K562 (cell line): ENCODE measurements at regions not wholly inside any gene's neighbourhood (a gene's known extent, or its start where the extent isn't known, plus 50 kb on each side); places are given as distances from the start of the nearest gene placed in this dataset.

ENCODE experiments used
- ATAC-seq: fragments of 200-7000 bp; cut with Tn5 transposase; 3 replicates; pipeline ENCODE4 v1.9.1; 2020; ENCODE audit warnings: moderate library complexity
- BruUV-seq: library from RNA; stranded (reverse); fragments of 400-500 nt; replicated peaks from 2 replicates; lab custom pipeline; 2021; lab: Mats Ljungman, UMichigan
- CTCF ChIA-PET: fragments of 300-600 bp; formaldehyde crosslinking; extraction: SDS; loops from one replicate; lab custom pipeline; 2021; ENCODE audit warnings: low intra/inter-chr PET ratio; lab: Yijun Ruan, JAX
- POLR2A ChIA-PET: fragments of 300-600, 350-650 bp; sonication (Branson Sonifier 250); formaldehyde crosslinking; extraction: SDS; loops from one replicate; lab custom pipeline; 2021; ENCODE audit warnings: antibody characterized with exemption, inconsistent platforms; lab: Yijun Ruan, JAX
- DNase-seq, 4 experiments: peaks; one replicate each; pipeline versions ENCODE4 v3.0.0 to v3.0.0-alpha.2; 2011 to 2018; ENCODE audit warnings: low spot score in 3 of 4, mixed read lengths in 3 of 4; ENCODE audit errors: extremely low read depth in 1 of 4
- FAIRE-seq: peaks from 2 replicates; lab custom pipeline; 2011; peaks lifted over from hg19 to GRCh38; lab: Jason Lieb, UNC
- H2AFZ ChIP-seq: 2 replicates; pipeline ENCODE4 v1.6.0; 2011; ENCODE audit warnings: low read depth, low read length, control low read depth, inconsistent platforms
- H3K27ac ChIP-seq: fragments of 200-600 bp; 3 replicates; pipeline ENCODE4 v1.8.0; 2011; ENCODE audit warnings: low read depth, mild to moderate bottlenecking, control low read depth, inconsistent platforms, low read length, moderate library complexity, mixed read lengths; ENCODE audit errors: extremely low read depth
- H3K27me3 ChIP-seq, 2 experiments: fragments of 300-600 bp in 1 of 2; 2 replicates in 1 of 2; 3 replicates in 1 of 2; pipeline versions ENCODE4 v1.6.0 to v1.8.0; 2011; ENCODE audit warnings: inconsistent platforms in 2 of 2, low read length in 2 of 2, mild to moderate bottlenecking in 1 of 2, mixed read lengths in 1 of 2, moderate library complexity in 1 of 2; ENCODE audit not compliant: control insufficient read depth in 2 of 2, insufficient read depth in 2 of 2
- H3K36me3 ChIP-seq: fragments of 300-600 bp; 3 replicates; pipeline ENCODE4 v1.8.0; 2011; ENCODE audit warnings: mild to moderate bottlenecking, low read length, inconsistent platforms; ENCODE audit not compliant: control insufficient read depth, insufficient read depth
- H3K4me1 ChIP-seq, 2 experiments: fragments of 200-600 bp in 1 of 2; replicated peaks in 1 of 2; 2 replicates in 1 of 2; 3 replicates in 1 of 2; pipeline versions ENCODE4 v1.5.1 to v1.8.0; 2011; ENCODE audit warnings: inconsistent platforms in 2 of 2, low read length in 2 of 2, mild to moderate bottlenecking in 1 of 2, mixed read lengths in 1 of 2, moderate library complexity in 1 of 2; ENCODE audit not compliant: control insufficient read depth in 2 of 2, insufficient read depth in 2 of 2
- H3K4me2 ChIP-seq: 2 replicates; pipeline ENCODE4 v1.6.1; 2011; ENCODE audit warnings: low read length, control low read depth, inconsistent platforms, mixed read lengths; ENCODE audit not compliant: insufficient read depth
- H3K4me3 ChIP-seq: fragments of 200-600 bp; sonication (generic), shearing (Covaris generic); 2 replicates; pipeline ENCODE4 v1.5.1; 2016; ENCODE audit warnings: control low read depth, inconsistent platforms
- H3K79me2 ChIP-seq: fragments of 200-600 bp; 3 replicates; pipeline ENCODE4 v1.8.0; 2011; ENCODE audit warnings: low read length, inconsistent platforms; ENCODE audit not compliant: control insufficient read depth, insufficient read depth
- H3K9ac ChIP-seq, 2 experiments: 2 replicates each; pipeline versions ENCODE4 v1.6.0 to v1.6.1; 2011; ENCODE audit warnings: low read depth in 2 of 2, low read length in 2 of 2, control low read depth in 1 of 2, inconsistent platforms in 1 of 2, mild to moderate bottlenecking in 1 of 2, mixed read lengths in 1 of 2; ENCODE audit not compliant: insufficient read depth in 1 of 2
- H3K9me1 ChIP-seq: one replicate; pipeline ENCODE4 v1.6.0; 2011; ENCODE audit warnings: inconsistent platforms, mild to moderate bottlenecking, low read length, moderate library complexity; ENCODE audit not compliant: control insufficient read depth, insufficient read depth
- H3K9me3 ChIP-seq: replicated peaks from 2 replicates; pipeline ENCODE4 v1.5.1; 2011; ENCODE audit warnings: low read depth, low read length, inconsistent platforms; ENCODE audit not compliant: control insufficient read depth, insufficient read depth
- H4K20me1 ChIP-seq: replicated peaks from 2 replicates; pipeline ENCODE4 v1.6.1; 2011; ENCODE audit warnings: low read length, inconsistent platforms, mixed read lengths; ENCODE audit not compliant: control insufficient read depth, insufficient read depth
- CC2D1A ChIP-seq: fragments of 450-650 bp; IDR thresholded peaks from 2 replicates; pipeline ENCODE4 v1.6.1; 2017; ENCODE audit warnings: mild to moderate bottlenecking
- DEAF1 ChIP-seq: fragments of 450-650 bp; formaldehyde crosslinking; IDR thresholded peaks from 2 replicates; pipeline ENCODE4 v1.4.0; 2020; ENCODE audit warnings: mild to moderate bottlenecking, moderate library complexity
- ETS1 ChIP-seq: conservative IDR thresholded peaks from 2 replicates; pipeline ENCODE4 v1.6.1; 2011; ENCODE audit warnings: low read depth, mild to moderate bottlenecking, low read length; ENCODE audit not compliant: control insufficient read depth
- HNRNPUL1 ChIP-seq: fragments of 200-400 bp; formaldehyde crosslinking; IDR thresholded peaks from 2 replicates; pipeline ENCODE4 v1.6.1; 2017; ENCODE audit warnings: low read length
- NR1H2 ChIP-seq: sonication (generic); formaldehyde crosslinking; IDR thresholded peaks from 2 replicates; pipeline ENCODE4 v1.4.0; 2020; ENCODE audit warnings: mild to moderate bottlenecking, missing genetic modification reagents
- REST ChIP-seq, 2 experiments: fragments of 450-650 bp; formaldehyde crosslinking in 1 of 2; IDR thresholded peaks; 2 replicates each; pipeline versions ENCODE4 v1.4.0 to v1.6.1; 2014 to 2020; ENCODE audit warnings: mild to moderate bottlenecking in 2 of 2, borderline replicate concordance in 1 of 2, low read depth in 1 of 2
- XRCC5 ChIP-seq: fragments of 200-400 bp; formaldehyde crosslinking; IDR thresholded peaks from 2 replicates; pipeline ENCODE4 v1.6.1; 2017; ENCODE audit warnings: low read depth, mild to moderate bottlenecking, low read length
- ZEB2 ChIP-seq: fragments of 450-650 bp; IDR thresholded peaks from 2 replicates; pipeline ENCODE4 v1.6.1; 2016
- ZSCAN29 ChIP-seq: fragments of 450-650 bp; IDR thresholded peaks from 2 replicates; pipeline ENCODE4 v1.6.1; 2017
- WGBS: fragments of 100-300 bp; shearing (Covaris generic); methylation state at CpG from one replicate; pipeline ENCODE4 v1.1.6; 2016; ENCODE audit warnings: low coverage, mixed read lengths; ENCODE audit not compliant: insufficient coverage; ENCODE audit errors: missing lambda C conversion rate; 5-methylcytosine and 5-hydroxymethylcytosine counted together
- in situ Hi-C: fragments of 300-500 bp; cut with MboI; formaldehyde crosslinking; loops from 4 replicates; pipeline ENCODE4 v1.15.0; 2018; ENCODE audit warnings: inconsistent platforms, mixed read lengths
- intact Hi-C: fragments of 100-400 bp; cut with micrococcal nuclease; formaldehyde crosslinking; loops from 2 replicates; pipeline ENCODE4 v1.14.2; 2022

GRCh38 chr6:151675746-151676459 is 131.6 kb upstream of the ESR1 start:
- H3K27me3 ChIP-seq, result peaks cover 0 to 4% of the 10 kb centered on the region in 2 experiments; a peak in 2 of 5 replicates
- peak; percentile 58 for FAIRE-seq
- no peak overlapping the region for H3K4me3 ChIP-seq
- no peaks in the 10 kb centered on the region for H3K79me2 ChIP-seq
- no peaks in the 10 kb centered on the region for H3K36me3 ChIP-seq
- H3K9ac ChIP-seq, result no peak overlapping the region
- H3K4me2 ChIP-seq, result no peak overlapping the region
- intact Hi-C loops (loop anchor here (2.0 to 10.0 kb wide), 3 partner anchors 446 to 1279 kb away; no protein-coding TSS in a partner anchor), in situ Hi-C loops (no loop called here)
- H2AFZ ChIP-seq, result no peak overlapping the region
- no peaks in the 10 kb centered on the region; a peak in 1 of 5 replicates for H3K4me1 ChIP-seq
- no peak overlapping the region for H3K27ac ChIP-seq
- H3K9me1 ChIP-seq, result no peaks in the 10 kb centered on the region
- ATAC-seq, result peak; percentile 93
- no peaks in the 10 kb centered on the region for H4K20me1 ChIP-seq
- peak; percentile 67 to 85 (median 80) for DNase-seq
- WGBS, result 1% methylated on average over 8 of the region's 8 CpGs
- no TSS peak for BruUV-seq
- POLR2A ChIA-PET, result no interaction called here
- H3K9me3 ChIP-seq, result no peaks in the 10 kb centered on the region
- CTCF ChIA-PET, result interaction anchor here (0.6 to 0.7 kb wide), 3 partner anchors 41 to 1272 kb away, joined by 3 to 4 read pairs (median 3); no protein-coding TSS in a partner anchor
- TF ChIP-seq HNRNPUL1 (no peak), ETS1 (no peak), ZEB2 (peak; percentile 88; the same call in 1 of the 2 replicates), XRCC5 (peak; percentile 48; the same call in 1 of the 2 replicates), ZSCAN29 (no peak), REST (IDR thresholded peaks at IDR 0.05; ENCODE audit: borderline replicate concordance) (peak; percentile 71; the same call in 1 of the 2 replicates), REST (CRISPR knock-in tag; IDR thresholded peaks at IDR 0.05; ENCODE audit: low read depth) (no peak), NR1H2 (CRISPR knock-in tag) (no peak), CC2D1A (peak; percentile 16; the same call in 1 of the 2 replicates), DEAF1 (CRISPR knock-in tag) (0 out of 2 replicates have a peak, but pooled peaks have one; percentile 29)
